ENCODE measurements at regions not wholly inside any gene's neighbourhood (a gene's known extent, or its start where the extent isn't known, plus 50 kb on each side); places are given as distances from the start of the nearest gene placed in this dataset.
A peak's percentile ranks its signal among the peaks of the same experiment; 100 is the strongest.
"Not testable (repeated sequence)": the region's sequence is repeated elsewhere in the genome, so short reads cannot be mapped to it uniquely, and the experiment has no call there.

DNA sequence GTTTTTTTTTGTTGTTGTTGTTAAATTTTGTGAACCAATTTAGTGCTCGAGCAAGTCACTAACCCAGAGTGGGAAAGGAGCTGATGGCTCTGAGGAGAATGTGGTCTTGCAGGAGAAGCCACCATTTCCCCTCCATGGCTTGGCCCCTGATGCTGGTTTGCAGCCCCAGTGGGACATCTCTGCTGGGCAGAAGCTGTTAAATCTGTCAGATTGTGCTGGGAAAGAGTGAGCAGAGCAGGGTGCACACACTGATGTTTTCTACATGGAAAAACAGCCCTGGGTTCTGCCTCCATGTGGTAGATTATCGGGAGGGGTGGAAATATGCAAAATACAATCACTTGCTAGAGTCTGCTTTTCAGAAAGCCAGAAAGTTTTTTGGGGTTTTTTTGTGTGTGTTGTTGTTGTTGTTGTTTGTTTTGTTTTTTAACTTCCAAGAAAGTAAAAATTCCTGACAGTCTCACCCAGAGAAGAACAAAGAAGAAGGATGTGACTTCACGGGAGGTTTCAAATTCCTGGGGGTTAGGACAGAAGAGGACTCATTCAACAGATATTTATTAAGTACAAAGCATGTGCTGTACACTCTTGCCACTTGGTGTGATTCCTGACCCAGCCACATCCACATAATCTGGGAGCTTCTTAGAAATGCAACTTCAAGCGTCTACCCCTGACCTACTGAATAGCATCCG, 133.7 kb downstream of the FOXB1 start:
- DNase-seq (ENCODE audit: low read depth): no peak

GRCh38 chr15:60138397-60138968, 134.4 kb downstream of the FOXB1 start:
- DNase-seq (ENCODE audit: low read depth): no peak

GRCh38 chr15:60152386-60152785, 148.3 kb downstream of the FOXB1 start:
- no peak for DNase-seq (ENCODE audit: low read depth)

GRCh38 chr15:60154764-60155325, 150.7 kb downstream of the FOXB1 start:
- DNase-seq (ENCODE audit: low read depth): no peak

DNA sequence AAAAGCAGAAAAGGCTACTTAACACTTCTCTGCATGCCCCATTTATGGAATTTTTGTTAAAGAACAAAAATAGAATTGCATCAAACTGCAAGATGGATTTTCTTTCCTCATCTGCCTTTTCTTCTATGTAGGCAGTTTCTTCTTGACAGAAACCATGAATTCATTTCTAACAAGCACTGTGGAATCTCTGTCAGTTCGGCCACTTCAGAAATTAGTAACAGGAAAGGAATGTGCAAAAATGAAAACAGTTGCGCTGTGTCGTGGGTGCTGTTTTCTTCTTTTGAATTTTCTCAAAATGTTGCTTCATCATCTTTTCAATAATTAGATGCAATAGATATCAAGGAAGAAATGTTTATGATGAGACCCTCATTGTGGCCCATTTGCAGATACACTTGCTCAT, 151.6 kb downstream of the FOXB1 start:
- DNase-seq (ENCODE audit: low read depth): no peak

DNA sequence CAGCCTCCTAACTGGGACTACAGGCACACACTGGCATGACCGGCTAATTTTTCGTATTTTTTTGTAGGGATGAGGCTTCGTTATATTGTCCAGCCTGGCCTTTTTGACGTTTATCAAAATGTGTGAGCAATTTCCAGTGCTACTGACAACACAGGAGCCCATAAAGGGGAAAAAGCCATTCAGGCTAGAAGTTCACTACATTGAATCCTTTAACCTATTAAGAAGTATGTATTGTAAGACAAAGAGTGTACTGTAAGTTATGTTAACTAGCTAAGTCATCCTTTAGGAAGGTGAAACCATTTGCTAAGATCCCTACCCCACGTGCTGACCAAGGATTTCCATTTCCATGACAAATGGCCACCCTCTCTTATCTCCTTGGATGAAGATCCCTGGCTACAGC, 156.8 kb downstream of the FOXB1 start:
- DNase-seq (ENCODE audit: low read depth): no peak

- DNase-seq (ENCODE audit: low read depth): no peak
Measured at GRCh38 chr15:60161704-60162103, 157.6 kb downstream of the FOXB1 start.

GRCh38 chr15:60162251-60162967, 158.3 kb downstream of the FOXB1 start:
- no peak for DNase-seq (ENCODE audit: low read depth)

DNA sequence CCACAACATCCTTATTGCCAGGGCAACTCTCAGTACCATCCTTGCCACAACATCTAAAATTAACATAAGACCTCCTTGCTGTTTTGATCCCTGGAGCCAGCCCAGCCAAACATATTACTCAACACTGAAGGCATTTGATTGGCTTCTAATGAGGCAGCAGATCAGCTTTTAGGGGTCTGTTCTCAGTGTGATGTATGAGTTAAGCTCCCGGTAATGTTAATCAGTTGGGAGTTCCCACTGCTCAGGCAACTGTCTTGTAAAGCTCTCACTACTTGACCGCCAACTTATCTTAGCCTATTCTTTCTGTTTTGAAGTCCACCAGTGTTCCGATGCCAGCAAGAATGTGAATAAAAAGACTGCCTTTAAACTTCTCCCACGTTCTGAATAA, 158.9 kb downstream of the FOXB1 start:
- DNase-seq (ENCODE audit: low read depth): no peak

DNA sequence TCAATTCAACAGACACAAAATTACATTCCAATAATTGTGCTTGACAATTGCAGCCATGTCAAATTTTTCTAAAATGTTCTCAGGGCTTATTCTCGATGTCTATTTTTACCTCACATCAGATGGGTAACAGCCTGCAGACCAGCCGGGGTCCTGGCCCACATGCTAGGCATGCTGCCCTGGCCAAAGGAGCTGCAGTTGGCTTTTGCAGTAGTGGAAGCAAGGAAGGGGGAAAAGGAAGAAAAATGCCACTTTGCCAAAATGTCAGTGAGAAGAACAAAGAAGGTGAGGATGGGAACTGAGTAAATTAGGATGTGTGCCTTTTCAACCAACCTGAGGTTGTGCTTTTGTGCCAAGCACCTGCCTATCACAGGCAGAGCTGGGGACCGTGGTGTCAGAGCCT, 161.0 kb downstream of the FOXB1 start:
- no peak for DNase-seq (ENCODE audit: low read depth)

- no peak for DNase-seq (ENCODE audit: low read depth)
Measured at GRCh38 chr15:60172143-60172542, 168.0 kb downstream of the FOXB1 start.

GRCh38 chr15:60179786-60180391, 175.8 kb downstream of the FOXB1 start:
- DNase-seq (ENCODE audit: low read depth): peak; percentile 16

GRCh38 chr15:60181957-60182356, 177.8 kb downstream of the FOXB1 start:
- not testable (repeated sequence) for DNase-seq (ENCODE audit: low read depth)

DNA sequence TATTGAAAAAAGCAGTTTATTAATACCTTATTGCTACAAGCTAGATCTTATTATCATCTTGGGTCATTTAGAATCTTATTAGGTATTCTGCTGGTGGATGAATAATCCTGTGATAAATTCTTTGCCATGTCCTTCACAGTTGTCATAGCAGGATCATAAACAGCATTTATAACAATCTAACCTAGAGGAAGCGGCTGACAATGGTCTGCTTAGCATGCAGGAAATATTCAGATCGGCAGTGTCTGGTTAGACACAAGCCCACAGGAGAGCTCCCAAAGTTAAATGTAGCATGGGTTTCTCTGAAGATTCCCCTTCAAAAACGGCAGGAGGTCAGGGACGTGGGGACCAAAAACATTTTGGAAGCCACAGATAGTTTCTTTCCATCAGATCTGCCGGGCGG, 179.3 kb downstream of the FOXB1 start:
- DNase-seq (ENCODE audit: low read depth): no peak

- DNase-seq (ENCODE audit: low read depth): no peak
Measured at GRCh38 chr15:60184579-60184978, 180.5 kb downstream of the FOXB1 start.

- no peak for DNase-seq (ENCODE audit: low read depth)
Measured at GRCh38 chr15:60191016-60191415, 186.9 kb downstream of the FOXB1 start.

DNA sequence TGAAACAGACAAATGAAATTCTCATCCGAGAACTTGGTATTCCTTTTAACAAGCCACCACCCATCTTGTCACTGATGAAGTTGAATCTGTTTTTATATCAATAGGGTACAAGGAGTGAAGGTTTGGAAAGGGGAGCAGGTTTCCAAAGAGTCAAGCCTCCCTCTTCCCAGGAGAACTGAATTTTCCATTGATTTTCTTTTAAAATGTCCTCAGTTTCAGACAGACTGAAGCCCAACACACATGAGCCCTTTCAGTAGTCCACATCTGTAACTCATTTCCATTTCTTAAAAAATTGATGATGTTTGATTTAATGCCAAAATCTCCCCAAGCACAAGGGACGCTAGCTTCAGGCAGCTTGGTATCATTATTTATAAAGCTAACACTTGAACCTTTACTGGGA, 187.7 kb downstream of the FOXB1 start:
- no peak for DNase-seq (ENCODE audit: low read depth)

GRCh38 chr15:60195611-60196010, 191.5 kb downstream of the FOXB1 start:
- no peak for DNase-seq (ENCODE audit: low read depth)

- no peak for DNase-seq (ENCODE audit: low read depth)
Measured at GRCh38 chr15:60204131-60204885, 193.5 kb downstream of the ANXA2 start.

DNA sequence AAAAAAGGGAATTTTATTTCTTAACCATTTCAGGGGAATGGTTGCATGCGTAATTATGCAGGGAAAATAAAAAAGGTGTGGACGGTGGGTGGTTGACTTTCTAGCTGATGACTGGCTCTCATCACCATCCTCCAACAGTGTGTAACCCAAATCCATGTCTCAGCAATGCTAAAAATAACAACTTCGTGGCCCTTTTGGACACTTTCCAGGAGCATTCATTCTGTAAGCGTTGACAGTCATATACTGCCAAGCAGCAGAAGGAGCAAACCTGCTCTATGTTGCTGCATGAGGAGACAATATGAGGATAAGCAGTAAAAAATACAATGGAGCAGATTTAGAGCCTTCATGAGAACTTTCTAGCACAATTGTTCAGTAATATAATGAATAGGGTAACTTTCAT, 189.1 kb downstream of the ANXA2 start:
- no peak for DNase-seq (ENCODE audit: low read depth)

DNA sequence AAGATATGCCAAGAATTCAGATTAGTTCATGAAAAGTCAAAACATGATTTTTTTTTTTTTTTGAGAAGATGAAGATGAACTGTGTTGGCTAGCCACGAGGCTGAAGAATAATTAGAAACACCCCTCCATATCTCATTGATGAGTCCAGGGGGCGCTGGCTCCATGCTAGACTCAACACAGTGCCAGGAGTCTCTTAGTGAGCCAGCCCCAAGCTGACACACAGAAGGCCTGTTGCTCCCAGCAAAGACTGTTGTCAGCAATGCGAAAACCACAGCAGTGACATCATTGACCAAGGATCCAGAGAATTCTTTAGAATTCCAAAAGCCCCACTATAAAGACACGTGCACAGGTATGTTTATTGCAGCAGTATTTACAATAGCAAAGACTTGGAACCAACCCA, 185.2 kb downstream of the ANXA2 start:
- peak; percentile 3 for DNase-seq (ENCODE audit: low read depth)

DNA sequence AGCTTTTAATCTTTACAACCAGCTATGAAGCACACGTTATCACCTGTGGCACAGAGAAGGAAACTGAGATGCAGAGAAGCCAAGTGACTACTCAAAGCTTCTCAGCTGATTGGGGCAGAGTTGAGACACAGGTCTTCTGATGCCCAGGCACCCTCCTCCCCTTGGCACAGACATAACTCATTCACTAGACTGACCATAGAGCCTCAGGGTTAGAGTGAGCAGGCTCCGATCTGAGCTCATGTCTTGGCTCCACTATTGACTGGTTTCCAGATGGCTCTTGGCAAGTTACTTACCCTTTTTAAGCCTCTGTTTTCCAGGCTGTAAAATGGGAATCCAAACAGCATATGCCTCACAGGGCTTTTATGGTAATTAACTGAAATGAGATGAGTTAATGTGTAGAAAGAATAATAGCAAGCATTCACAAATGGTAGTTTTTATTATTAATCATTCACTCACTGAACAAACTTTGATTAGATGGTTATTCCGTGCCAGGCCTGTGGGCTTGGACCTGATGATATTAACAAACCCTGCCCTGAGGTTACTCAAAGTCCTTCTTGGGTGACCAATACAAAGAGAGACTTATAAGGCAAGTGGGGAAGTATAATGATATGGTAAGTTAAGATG, 184.3 kb downstream of the ANXA2 start:
- no peak for DNase-seq (ENCODE audit: low read depth)
